Spleen (tissue), 11 donors: ENCODE measurements at regions not wholly inside any gene's neighbourhood (a gene's known extent, or its start where the extent isn't known, plus 50 kb on each side); places are given as distances from the start of the nearest gene placed in this dataset.
"Not testable (repeated sequence)": the region's sequence is repeated elsewhere in the genome, so short reads cannot be mapped to it uniquely, and the experiment has no call there.

Experiments used
- DNase-seq: peaks from one replicate; pipeline ENCODE4 v3.0.0-alpha.2; 2020
- H3K27ac ChIP-seq, 8 donors: fragments of 200-600 bp; sonication (generic) in 7 of 8; 1 replicate in 4 of 8; 2 replicates in 4 of 8; pipeline versions ENCODE4 v1.5.0 to v1.8.0; 2016 to 2021; ENCODE audit warnings: inconsistent platforms in 4 of 8, mild to moderate bottlenecking in 4 of 8, moderate library complexity in 1 of 8
- H3K27me3 ChIP-seq, 7 donors: fragments of 200-600 bp; sonication (generic) in 6 of 7; replicated peaks in 1 of 7; 1 replicate in 4 of 7; 2 replicates in 3 of 7; pipeline versions ENCODE4 v1.5.0 to v1.8.0; 2016 to 2021; ENCODE audit warnings: inconsistent platforms in 3 of 7, mild to moderate bottlenecking in 1 of 7
- H3K36me3 ChIP-seq, 6 donors: fragments of 200-600 bp; sonication (generic) in 5 of 6; 1 replicate in 4 of 6; 2 replicates in 2 of 6; pipeline versions ENCODE4 v1.5.0 to v1.8.0; 2016 to 2021; ENCODE audit warnings: inconsistent platforms in 2 of 6
- H3K4me1 ChIP-seq, 6 donors: fragments of 200-600 bp; sonication (generic) in 5 of 6; 1 replicate in 3 of 6; 2 replicates in 3 of 6; pipeline versions ENCODE4 v1.5.0 to v1.8.0; 2016 to 2021; ENCODE audit warnings: inconsistent platforms in 3 of 6
- H3K4me3 ChIP-seq, 8 donors: fragments of 200-600 bp; sonication (generic) in 7 of 8; 1 replicate in 4 of 8; 2 replicates in 4 of 8; pipeline versions ENCODE4 v1.5.0 to v1.8.0; 2016 to 2021; ENCODE audit warnings: inconsistent platforms in 4 of 8, mild to moderate bottlenecking in 4 of 8, moderate library complexity in 2 of 8
- H3K9me3 ChIP-seq, 8 donors: fragments of 200-600 bp; sonication (generic) in 7 of 8; 1 replicate in 4 of 8; 2 replicates in 4 of 8; pipeline versions ENCODE4 v1.5.0 to v1.8.0; 2016 to 2021; ENCODE audit warnings: inconsistent platforms in 4 of 8
- CTCF ChIP-seq, 11 experiments: fragments of 200-600 bp in 7 of 11; fragments of 450-650 bp in 4 of 11; sonication (generic) in 4 of 11; IDR thresholded peaks in 8 of 11; conservative IDR thresholded peaks in 3 of 11; 1 replicate in 7 of 11; 2 replicates in 4 of 11; pipeline versions ENCODE4 v1.4.0 to v1.8.0; 2016 to 2021; ENCODE audit warnings: antibody characterized with exemption in 11 of 11, inconsistent platforms in 4 of 11, mild to moderate bottlenecking in 1 of 11
- POLR2A ChIP-seq, 3 donors: fragments of 450-650 bp; IDR thresholded peaks; one replicate each; pipeline ENCODE4 v1.5.1; 2017; ENCODE audit warnings: antibody characterized with exemption in 3 of 3, mild to moderate bottlenecking in 1 of 3
- POLR2AphosphoS5 ChIP-seq, 3 donors: sonication (generic); formaldehyde crosslinking; IDR thresholded peaks; one replicate each; pipeline ENCODE4 v1.5.1; 2017; ENCODE audit warnings: antibody characterized with exemption in 3 of 3
- WGBS, 5 donors: extraction: QIAGEN DNeasy Blood & Tissue Kit in 3 of 5; methylation state at CpG; one replicate each; pipeline versions ENCODE4 v1.1.5 to v1.1.7; 2013 to 2018; 5-methylcytosine and 5-hydroxymethylcytosine counted together
- intact Hi-C: fragments of 100-400 bp; cut with DNase I; formaldehyde crosslinking; loops from one replicate; pipeline ENCODE4 v1.15.0; 2023; ENCODE audit warnings: low total_unique reads
- donor health status: healthy with polysubstance abuse.
- donor health status: DM: no; HTN: no; CAD: no; lungs with moderate emphysema.
- donor health status: DM: no; HTN: no; CAD: no.
- donor health status: Bipolar disorder and iron deficiency.
- donor health status: healthy.
- donor health status: DM: no; HTN: no; CAD: no.
- donor health status: DM: yes; HTN: yes; CAD: no.

DNA sequence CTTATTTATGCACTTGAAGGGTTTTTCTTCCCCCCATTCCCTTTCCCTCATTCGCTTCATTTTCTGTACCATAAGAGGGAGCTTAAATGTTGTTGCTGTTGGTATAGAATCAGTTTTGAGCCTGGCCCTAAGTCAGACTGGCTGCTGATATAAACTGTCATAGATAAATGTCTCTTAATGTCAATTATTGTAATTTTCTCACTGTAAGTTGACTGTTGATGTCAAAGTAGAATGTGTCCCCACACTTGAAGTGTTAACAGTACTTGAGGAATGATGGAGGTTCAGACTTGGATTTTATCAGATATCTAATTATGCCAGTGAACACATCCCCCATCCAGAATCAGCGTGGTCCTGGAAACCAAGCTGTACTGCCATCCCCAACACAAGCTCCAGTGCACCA, 87.8 kb downstream of the PRR15 start:
- H3K27ac ChIP-seq, result no peak overlapping the region
- DNase-seq, result no peak
- no peaks in the 10 kb centered on the region for H3K27me3 ChIP-seq
- 70 to 96% (median 94%) methylated on average over 2 of the region's 2 CpGs for WGBS, 5 donors
- H3K36me3 ChIP-seq, result peaks cover 0 to 18% (median 0%) of the 10 kb centered on the region in 6 donors
- no peaks in the 10 kb centered on the region for H3K9me3 ChIP-seq
- intact Hi-C loops, result no loop called here
- H3K4me1 ChIP-seq, result no peaks in the 10 kb centered on the region
- no peak overlapping the region for H3K4me3 ChIP-seq
- TF ChIP-seq CTCF (IDR thresholded peaks at IDR 0.05 in 8 of 11, conservative IDR thresholded peaks at IDR 0.05 in 3 of 11) (no peak), POLR2AphosphoS5 (IDR thresholded peaks at IDR 0.05) (no peak), POLR2A (IDR thresholded peaks at IDR 0.05) (no peak)

DNA sequence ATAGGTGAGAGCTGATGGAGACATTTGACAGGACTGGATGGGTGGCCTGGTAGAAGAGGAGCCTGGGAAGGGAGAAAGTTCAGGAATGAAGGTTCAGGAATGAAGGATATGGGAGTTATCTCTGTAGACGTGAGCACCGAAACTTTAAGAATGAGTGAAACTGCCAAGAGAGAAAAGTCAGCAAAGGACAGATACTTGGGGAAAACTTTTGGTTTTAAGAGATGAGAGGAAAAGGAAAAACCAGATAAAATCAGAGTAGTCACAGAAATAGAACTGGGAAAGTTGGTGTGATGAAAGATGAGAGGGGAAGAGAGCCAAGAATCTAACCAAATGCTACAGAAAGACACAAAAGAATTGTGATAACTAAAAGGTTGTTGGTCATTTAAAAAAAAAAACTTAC, 88.9 kb downstream of the PRR15 start:
- H3K36me3 ChIP-seq, result peaks cover 0 to 18% (median 0%) of the 10 kb centered on the region in 6 donors
- intact Hi-C loops, result no loop called here
- DNase-seq, result no peak
- no peaks in the 10 kb centered on the region for H3K9me3 ChIP-seq
- no peak overlapping the region for H3K27ac ChIP-seq
- no peaks in the 10 kb centered on the region for H3K4me1 ChIP-seq
- H3K27me3 ChIP-seq, result no peaks in the 10 kb centered on the region
- H3K4me3 ChIP-seq, result no peak overlapping the region
- TF ChIP-seq POLR2A (IDR thresholded peaks at IDR 0.05) (no peak), CTCF (IDR thresholded peaks at IDR 0.05 in 8 of 11, conservative IDR thresholded peaks at IDR 0.05 in 3 of 11) (no peak), POLR2AphosphoS5 (IDR thresholded peaks at IDR 0.05) (no peak)
- WGBS, 5 donors, result 81 to 91% (median 85%) methylated on average over 2 of the region's 2 CpGs

DNA sequence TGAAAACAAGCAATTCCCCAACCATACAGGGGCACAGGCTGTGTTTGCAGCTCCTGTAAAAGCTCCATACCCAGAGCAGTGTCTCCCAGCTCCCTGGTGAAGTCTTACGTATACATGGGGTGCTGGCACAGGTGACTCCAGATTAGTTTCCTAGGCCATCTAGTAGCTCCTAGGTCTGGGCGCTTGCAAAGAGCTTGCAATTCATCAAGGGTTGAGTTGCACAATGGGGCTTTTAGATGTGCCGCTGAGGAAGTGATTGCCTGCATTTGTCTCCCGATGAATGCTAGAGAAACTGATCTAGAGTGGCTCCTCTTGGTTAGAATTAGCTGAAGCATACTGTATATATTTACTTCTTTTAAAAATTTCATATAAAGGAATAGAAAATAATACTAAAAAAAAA, 90.7 kb downstream of the PRR15 start:
- H3K4me3 ChIP-seq, DNase-seq, intact Hi-C loops, H3K9me3 ChIP-seq, H3K4me1 ChIP-seq, H3K27me3 ChIP-seq, H3K27ac ChIP-seq: not testable (repeated sequence)
- 70 to 83% (median 79%) methylated on average over 4 of the region's 4 CpGs for WGBS, 5 donors
- peaks cover 0 to 14% (median 0%) of the 10 kb centered on the region in 6 donors for H3K36me3 ChIP-seq

GRCh38 chr7:29657288-29657687, 93.7 kb downstream of the PRR15 start:
- Histone ChIP-seq H3K27ac (no peak overlapping the region), H3K27me3 (no peaks in the 10 kb centered on the region), H3K9me3 (peaks cover 0 to 4% (median 0%) of the 10 kb centered on the region in 8 donors), H3K36me3 (no peaks in the 10 kb centered on the region), H3K4me1 (no peaks in the 10 kb centered on the region), H3K4me3 (no peak overlapping the region)
- no peak for DNase-seq
- intact Hi-C loops, result no loop called here
- WGBS, 5 donors, result 77 to 81% (median 79%) methylated on average over 5 of the region's 5 CpGs
- TF ChIP-seq POLR2A (IDR thresholded peaks at IDR 0.05), result no peak
- TF ChIP-seq POLR2AphosphoS5 (IDR thresholded peaks at IDR 0.05), result no peak
- no peak for TF ChIP-seq CTCF (IDR thresholded peaks at IDR 0.05 in 8 of 11, conservative IDR thresholded peaks at IDR 0.05 in 3 of 11)

DNA sequence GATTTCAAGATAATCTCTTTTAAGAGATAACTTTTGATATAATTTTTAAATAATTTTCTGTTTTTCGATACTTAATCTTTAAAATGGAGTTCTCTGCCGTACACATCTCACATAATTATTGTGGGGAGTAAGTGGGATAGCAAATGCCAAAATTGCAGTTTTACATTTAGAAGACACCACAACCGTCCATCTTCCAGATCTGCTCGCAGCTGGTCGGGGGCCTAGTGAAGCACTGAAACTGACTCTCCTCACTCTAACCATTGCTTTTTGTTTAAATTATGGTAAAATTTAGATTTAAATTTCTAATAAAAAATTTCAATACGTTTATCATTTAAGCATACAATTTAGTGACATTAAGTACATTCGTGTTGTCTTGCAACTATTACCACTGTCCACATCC, 94.2 kb downstream of the PRR15 start:
- Histone ChIP-seq H3K9me3 (peaks cover 0 to 4% (median 0%) of the 10 kb centered on the region in 8 donors), H3K27ac (no peak overlapping the region), H3K4me1 (no peaks in the 10 kb centered on the region), H3K4me3 (no peak overlapping the region), H3K27me3 (no peaks in the 10 kb centered on the region), H3K36me3 (no peaks in the 10 kb centered on the region)
- TF ChIP-seq CTCF (IDR thresholded peaks at IDR 0.05 in 8 of 11, conservative IDR thresholded peaks at IDR 0.05 in 3 of 11), result no peak
- no peak for TF ChIP-seq POLR2AphosphoS5 (IDR thresholded peaks at IDR 0.05)
- TF ChIP-seq POLR2A (IDR thresholded peaks at IDR 0.05), result no peak
- WGBS, 5 donors, result 83 to 97% (median 92%) methylated on average over 7 of the region's 7 CpGs
- no peak for DNase-seq
- intact Hi-C loops, result no loop called here

- DNase-seq, H3K4me1 ChIP-seq, intact Hi-C loops, H3K36me3 ChIP-seq, H3K27me3 ChIP-seq, H3K4me3 ChIP-seq, H3K27ac ChIP-seq, H3K9me3 ChIP-seq: not testable (repeated sequence)
- WGBS, 5 donors, result 94 to 99% (median 97%) methylated on average over 5 of the region's 5 CpGs
These were observed 95.6 kb downstream of the PRR15 start for GRCh38 chr7:29659213-29659612.

DNA sequence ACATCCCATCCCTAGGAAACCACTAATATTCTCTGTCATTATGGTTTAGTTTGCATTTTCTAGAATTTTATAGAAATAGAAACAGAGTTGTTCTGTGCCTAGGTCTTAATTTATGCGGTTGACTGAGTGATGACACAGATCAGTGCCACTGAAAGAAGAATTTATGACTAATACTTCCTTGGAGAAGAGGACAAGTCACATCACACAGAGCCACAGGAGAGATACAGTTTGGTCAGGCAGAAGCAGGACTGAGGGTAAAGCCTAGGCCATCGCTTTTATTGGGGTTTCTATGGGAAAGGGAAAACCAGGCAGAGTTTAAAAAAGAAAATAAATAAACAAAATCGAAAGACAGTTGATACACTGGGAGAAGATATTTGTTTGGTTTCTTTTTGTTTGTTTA, 99.3 kb downstream of the PRR15 start:
- intact Hi-C loops, result not testable (repeated sequence)
- WGBS, 5 donors, result 81 to 96% (median 85%) methylated on average over 3 of the region's 3 CpGs

More for the DNA sequence above, 99.3 kb downstream of the PRR15 start:
- not testable (repeated sequence) for H3K9me3 ChIP-seq, H3K36me3 ChIP-seq, H3K4me3 ChIP-seq, DNase-seq, H3K4me1 ChIP-seq, H3K27me3 ChIP-seq, H3K27ac ChIP-seq
